ENCODE measurements at regions not wholly inside any gene's neighbourhood (a gene's known extent, or its start where the extent isn't known, plus 50 kb on each side); places are given as distances from the start of the nearest gene placed in this dataset.

GRCh38 chr3:182686033-182686886, 107.0 kb upstream of the ATP11B start:
- no peak for TF ChIP-seq CTCF (conservative IDR thresholded peaks at IDR 0.05; ENCODE audit: low read depth, low read length)
- TF ChIP-seq EZH2 (IDR thresholded peaks at IDR 0.05; ENCODE audit: borderline replicate concordance, low read depth, low read length, poor library complexity, severe bottlenecking), result no peak
